Esophagus squamous epithelium (tissue), 5 donors: ENCODE measurements at regions not wholly inside any gene's neighbourhood (a gene's known extent, or its start where the extent isn't known, plus 50 kb on each side); places are given as distances from the start of the nearest gene placed in this dataset.
"Not testable (repeated sequence)": the region's sequence is repeated elsewhere in the genome, so short reads cannot be mapped to it uniquely, and the experiment has no call there.

Source experiments
- DNase-seq: peaks from one replicate; lab custom pipeline; 2025; lab: John Stamatoyannopoulos, UW
- H3K27ac ChIP-seq, 4 donors: fragments of 200-600 bp; sonication (generic); one replicate each; pipeline ENCODE4 v1.5.1; 2016 to 2019; ENCODE audit warnings: mild to moderate bottlenecking in 1 of 4
- H3K27me3 ChIP-seq, 4 donors: fragments of 200-600 bp; sonication (generic); 1 replicate in 3 of 4; 2 replicates in 1 of 4; pipeline versions ENCODE4 v1.5.1 to v1.6.0; 2017 to 2021; ENCODE audit warnings: antibody characterized with exemption in 1 of 4
- H3K36me3 ChIP-seq, 3 donors: fragments of 200-600 bp; sonication (generic); one replicate each; pipeline ENCODE4 v1.5.1; 2016 to 2019
- H3K4me1 ChIP-seq, 3 donors: fragments of 200-600 bp; sonication (generic); one replicate each; pipeline ENCODE4 v1.5.1; 2017 to 2019
- H3K4me3 ChIP-seq, 4 donors: fragments of 200-600 bp; sonication (generic); 1 replicate in 3 of 4; 2 replicates in 1 of 4; pipeline ENCODE4 v1.5.1; 2016 to 2019; ENCODE audit warnings: mild to moderate bottlenecking in 2 of 4, moderate library complexity in 1 of 4
- H3K9me3 ChIP-seq, 3 donors: fragments of 200-600 bp; sonication (generic); one replicate each; pipeline ENCODE4 v1.5.1; 2016 to 2019
- CTCF ChIP-seq, 6 experiments: fragments of 450-650 bp in 4 of 6; fragments of 200-600 bp in 2 of 6; sonication (generic) in 2 of 6; IDR thresholded peaks; one replicate each; pipeline ENCODE4 v1.5.1; 2016 to 2019; ENCODE audit warnings: antibody characterized with exemption in 6 of 6, mild to moderate bottlenecking in 4 of 6, moderate library complexity in 4 of 6
- POLR2A ChIP-seq, 4 donors: fragments of 450-650 bp; IDR thresholded peaks; one replicate each; pipeline ENCODE4 v1.6.1; 2017; ENCODE audit warnings: antibody characterized with exemption in 4 of 4, mild to moderate bottlenecking in 4 of 4, moderate library complexity in 3 of 4
- WGBS, 2 donors: methylation state at CpG; one replicate each; pipeline ENCODE4 v1.1.5; 2018; 5-methylcytosine and 5-hydroxymethylcytosine counted together
- intact Hi-C: fragments of 100-400 bp; cut with DNase I; formaldehyde crosslinking; loops from one replicate; pipeline ENCODE4 v1.15.0; 2022
- small RNA-seq, 4 donors: library from RNA; depleted of rRNA; stranded (forward); fragments of <200 nt; gene quantifications; one replicate each; pipeline ENCODE3, GENCODE V24; 2016
- donor health status: DM: yes; HTN: yes; CAD: no.

- TF ChIP-seq POLR2A (IDR thresholded peaks at IDR 0.05) (no peak), CTCF (IDR thresholded peaks at IDR 0.05) (no peak)
- no peak for DNase-seq
- intact Hi-C loops, result no loop called here
Measured at GRCh38 chr13:87582399-87582798, 88.8 kb upstream of the SLITRK5 start.

GRCh38 chr13:87590518-87590917 is 80.7 kb upstream of the SLITRK5 start:
- no peaks in the 10 kb centered on the region for H3K36me3 ChIP-seq
- no peak for DNase-seq
- no peaks in the 10 kb centered on the region for H3K4me1 ChIP-seq
- intact Hi-C loops, result no loop called here
- TF ChIP-seq CTCF (IDR thresholded peaks at IDR 0.05) (no peak), POLR2A (IDR thresholded peaks at IDR 0.05) (no peak)
- no peaks in the 10 kb centered on the region for H3K9me3 ChIP-seq
- H3K4me3 ChIP-seq, result no peak overlapping the region
- no peak overlapping the region for H3K27ac ChIP-seq
- H3K27me3 ChIP-seq, result no peaks in the 10 kb centered on the region
- 75 to 85% methylated on average over 1 of the region's 1 CpG for WGBS, 2 donors

More at GRCh38 chr13:87582399-87582798, 88.8 kb upstream of the SLITRK5 start:
- no peaks in the 10 kb centered on the region for H3K9me3 ChIP-seq
- no peak overlapping the region for H3K27ac ChIP-seq
- H3K36me3 ChIP-seq, result no peaks in the 10 kb centered on the region
- H3K4me3 ChIP-seq, result no peak overlapping the region
- no peaks in the 10 kb centered on the region for H3K27me3 ChIP-seq
- H3K4me1 ChIP-seq, result no peaks in the 10 kb centered on the region

GRCh38 chr13:87604437-87604836 is 66.7 kb upstream of the SLITRK5 start:
- H3K27me3 ChIP-seq, H3K27ac ChIP-seq, DNase-seq, intact Hi-C loops, H3K9me3 ChIP-seq, H3K4me1 ChIP-seq, H3K4me3 ChIP-seq, H3K36me3 ChIP-seq: not testable (repeated sequence)
- WGBS, 2 donors, result 56 to 61% methylated on average over 2 of the region's 2 CpGs

- no peaks in the 10 kb centered on the region for H3K36me3 ChIP-seq
- H3K4me1 ChIP-seq, result no peaks in the 10 kb centered on the region
- H3K27ac ChIP-seq, result no peak overlapping the region
- 42 to 55% methylated on average over 2 of the region's 2 CpGs for WGBS, 2 donors
- no peaks in the 10 kb centered on the region for H3K27me3 ChIP-seq
- no peak for DNase-seq
- peaks cover 0 to 2% (median 0%) of the 10 kb centered on the region in 3 donors for H3K9me3 ChIP-seq
- H3K4me3 ChIP-seq, result no peak overlapping the region
- intact Hi-C loops, result no loop called here
- TF ChIP-seq CTCF (IDR thresholded peaks at IDR 0.05) (no peak), POLR2A (IDR thresholded peaks at IDR 0.05) (no peak)
Measured at GRCh38 chr13:87607266-87607665, 63.9 kb upstream of the SLITRK5 start.

- no peak overlapping the region for H3K27ac ChIP-seq
- 89 to 95% methylated on average over 2 of the region's 2 CpGs for WGBS, 2 donors
- H3K4me1 ChIP-seq, result no peaks in the 10 kb centered on the region
- H3K9me3 ChIP-seq, result no peaks in the 10 kb centered on the region
- DNase-seq, result no peak
- intact Hi-C loops, result no loop called here
- H3K27me3 ChIP-seq, result no peaks in the 10 kb centered on the region
- no peaks in the 10 kb centered on the region for H3K36me3 ChIP-seq
- no peak overlapping the region for H3K4me3 ChIP-seq
- no peak for TF ChIP-seq CTCF (IDR thresholded peaks at IDR 0.05)
- TF ChIP-seq POLR2A (IDR thresholded peaks at IDR 0.05), result no peak
Measured at GRCh38 chr13:87614276-87614675, 56.9 kb upstream of the SLITRK5 start.

Small RNAs in the stretch of these regions (small RNA-seq; reads per million reads assigned to genes)
- gene UBBP5, result 0 reads per million in 4 donors
